GM19395 (cell line): ENCODE measurements at regions not wholly inside any gene's neighbourhood (a gene's known extent, or its start where the extent isn't known, plus 50 kb on each side); places are given as distances from the start of the nearest gene placed in this dataset.

Experiments used
- ATAC-seq: cut with Tn5 transposase; IDR thresholded peaks from one replicate; pipeline ENCODE4 v1.9.1; 2021; ENCODE audit warnings: mild to moderate bottlenecking, moderate library complexity; ENCODE audit not compliant: unreplicated experiment

DNA sequence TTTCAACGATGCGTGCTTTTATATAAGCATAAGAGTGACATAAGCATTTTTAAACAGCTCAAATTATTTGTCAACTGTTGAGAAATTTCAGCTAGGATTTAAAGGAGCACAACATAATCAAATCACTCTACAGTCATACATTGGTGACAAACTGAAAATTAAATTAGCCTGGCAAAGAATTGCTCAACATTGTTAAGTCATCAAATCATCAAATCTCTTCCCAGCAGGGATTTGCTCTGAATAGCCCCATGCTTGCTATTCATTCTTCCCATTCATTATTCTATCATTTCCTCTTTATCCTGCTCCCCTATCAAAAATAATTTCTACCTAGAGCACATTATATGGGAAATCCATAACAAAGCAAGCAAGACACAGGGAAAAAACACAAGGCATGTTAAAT is 198.7 kb upstream of the LUZP2 start:
- no peak for ATAC-seq

DNA sequence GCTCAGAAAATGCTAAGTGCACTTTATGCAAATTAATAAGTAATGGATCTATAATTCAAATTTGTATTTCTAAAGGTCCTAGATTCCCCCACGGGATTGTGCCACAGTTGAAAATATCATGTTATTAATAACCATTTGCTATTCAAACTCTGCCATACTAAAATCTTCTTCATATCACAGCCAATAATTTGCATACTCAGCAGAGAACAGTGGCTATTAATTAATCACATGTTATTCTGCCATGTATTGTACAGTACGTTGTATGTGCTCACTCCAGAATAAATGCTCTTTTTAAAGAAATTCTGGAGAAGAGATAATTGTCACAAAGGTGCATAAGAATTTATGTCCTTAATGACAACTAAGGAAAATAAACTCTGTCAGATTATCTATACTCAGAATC is 184.9 kb upstream of the LUZP2 start:
- ATAC-seq = no peak

GRCh38 chr11:24312464-24313238 is 184.2 kb upstream of the LUZP2 start:
- ATAC-seq = no peak

DNA sequence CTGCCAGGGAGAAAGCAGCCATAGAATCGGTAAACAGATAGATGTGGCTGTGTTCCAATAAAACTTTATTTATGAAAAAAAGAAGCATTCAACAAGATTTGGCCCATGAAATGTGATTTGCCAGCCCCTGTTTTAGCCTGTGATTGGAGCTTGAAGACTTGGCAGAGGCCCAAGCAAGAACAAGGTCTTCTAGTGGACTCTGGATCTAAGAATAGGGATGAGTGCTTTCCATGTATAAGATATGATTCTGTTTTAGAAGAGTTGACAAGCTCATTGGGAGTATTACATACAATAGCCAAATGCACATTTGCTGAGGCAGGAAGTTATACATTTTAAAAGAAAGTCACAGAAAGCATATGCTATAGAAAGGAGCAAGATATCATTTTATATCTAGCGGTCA is 175.6 kb upstream of the LUZP2 start:
- ATAC-seq = no peak

DNA sequence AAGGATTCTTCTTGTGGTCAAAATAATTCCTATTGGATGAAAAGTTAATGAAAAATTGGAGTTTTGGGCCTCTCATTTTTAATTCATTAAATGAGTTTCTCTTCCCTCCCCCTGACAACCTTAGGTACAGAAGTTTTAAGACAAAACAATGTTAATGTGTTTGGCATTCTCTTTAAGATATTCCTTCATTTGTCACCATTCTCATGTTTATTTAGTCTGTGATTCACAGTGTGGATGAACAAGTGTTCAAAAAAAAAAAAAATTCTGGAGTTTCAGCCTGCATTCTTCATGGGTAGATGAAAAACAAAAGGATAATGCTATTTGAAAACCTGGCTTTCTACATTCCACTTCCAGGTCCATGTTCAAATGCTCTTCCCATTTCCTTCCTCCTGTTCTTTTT is 172.6 kb upstream of the LUZP2 start:
- ATAC-seq = no peak

- ATAC-seq = no peak
These were observed 152.6 kb upstream of the LUZP2 start for GRCh38 chr11:24344222-24344621.

DNA sequence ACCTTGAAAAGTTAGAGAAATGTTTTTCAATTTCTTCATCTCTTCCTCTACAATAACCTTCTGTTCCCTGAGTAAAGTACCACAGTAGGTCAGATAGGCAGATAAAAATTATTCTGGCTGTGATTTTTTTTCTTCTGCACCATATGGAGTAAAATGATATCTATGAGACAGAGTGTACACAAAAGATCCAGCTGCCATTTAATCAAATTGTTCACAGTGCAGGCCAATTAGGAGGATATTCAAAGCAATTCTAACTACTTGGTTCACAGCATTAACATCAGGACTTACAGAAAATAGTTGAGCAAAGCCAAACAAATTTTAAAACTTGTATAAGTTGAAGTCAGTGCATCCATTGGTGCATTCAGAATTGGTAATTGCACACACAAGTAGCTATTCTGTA is 147.9 kb upstream of the LUZP2 start:
- no peak for ATAC-seq

- no peak for ATAC-seq
These were observed 145.7 kb upstream of the LUZP2 start for GRCh38 chr11:24351179-24351578.

GRCh38 chr11:24356501-24356900 is 140.4 kb upstream of the LUZP2 start:
- no peak for ATAC-seq

DNA sequence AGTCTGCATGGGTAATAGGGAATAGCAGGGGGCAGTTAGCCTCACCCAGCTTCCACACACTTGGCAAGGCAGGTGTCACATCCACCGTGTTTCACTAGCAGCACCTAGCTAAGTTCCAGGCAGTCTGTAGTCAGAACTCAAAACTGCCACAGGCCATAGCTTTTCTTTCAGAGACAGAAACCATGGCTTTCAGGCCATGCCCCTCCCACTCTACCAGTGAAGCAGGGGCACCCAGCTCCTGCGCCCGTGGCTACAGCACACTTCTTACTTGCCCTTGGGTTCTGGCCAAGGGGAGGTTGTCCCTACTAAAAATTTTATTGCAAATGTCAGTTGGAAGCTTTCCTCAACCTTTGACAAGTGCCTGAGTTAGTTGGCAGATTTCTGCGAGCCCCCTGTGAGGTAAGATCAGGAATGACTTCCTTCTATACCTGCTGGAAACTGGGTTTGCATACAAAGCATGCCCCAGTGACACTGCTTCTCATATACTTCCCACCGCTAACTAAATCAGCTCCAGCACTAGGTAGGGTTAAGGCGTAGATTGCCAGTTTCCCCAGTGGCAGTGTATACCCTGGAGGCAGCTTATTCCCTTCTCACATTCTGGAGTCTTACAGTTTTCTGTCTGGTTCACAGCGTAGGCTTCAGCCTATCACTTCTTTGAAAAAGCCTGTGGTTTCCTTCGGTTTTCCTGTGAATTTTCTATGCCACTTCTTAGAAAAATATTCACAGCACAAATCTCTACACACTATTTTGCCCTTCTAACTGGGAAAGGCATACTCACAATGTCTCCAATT is 139.0 kb upstream of the LUZP2 start:
- ATAC-seq = no peak

- no peak for ATAC-seq
These were observed 124.4 kb upstream of the LUZP2 start for GRCh38 chr11:24372491-24372890.

GRCh38 chr11:24373516-24373915 is 123.3 kb upstream of the LUZP2 start:
- no peak for ATAC-seq

DNA sequence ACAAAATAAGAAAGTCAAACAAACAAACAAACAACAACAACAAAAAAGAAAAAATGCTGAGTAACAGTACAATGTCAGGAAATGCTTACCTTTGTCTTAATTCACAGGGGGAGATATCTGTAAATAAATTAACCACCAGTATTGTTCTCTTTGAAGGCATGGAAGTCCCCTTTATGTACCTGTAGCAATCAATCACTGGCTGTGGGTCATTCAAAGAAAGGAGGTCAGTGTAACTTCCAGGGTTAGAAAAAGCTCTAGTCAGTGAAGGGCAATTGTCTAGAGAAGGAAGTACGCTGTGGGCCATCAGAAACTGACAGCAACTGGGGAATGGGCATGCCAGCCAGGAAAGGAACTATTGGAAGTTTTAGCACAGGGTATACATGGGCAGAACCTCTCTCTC is 121.5 kb upstream of the LUZP2 start:
- no peak for ATAC-seq

DNA sequence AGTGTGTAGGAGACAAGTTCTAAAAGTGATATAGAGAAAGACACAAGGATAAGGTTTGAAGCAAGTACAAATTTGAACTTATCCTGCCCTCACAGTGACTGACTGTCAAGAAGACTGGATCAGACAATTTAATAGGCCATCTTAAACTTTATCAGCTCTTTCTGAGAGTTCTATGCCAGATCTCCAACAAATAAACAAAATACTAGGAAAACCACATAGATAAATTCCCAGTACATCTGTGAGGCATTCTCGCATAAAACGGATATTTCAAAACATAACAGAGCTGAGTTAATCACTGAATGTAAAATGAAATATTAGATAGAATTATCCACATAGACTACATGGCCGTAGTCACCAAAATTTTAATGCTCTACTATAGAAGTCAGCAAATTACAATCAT is 120.9 kb upstream of the LUZP2 start:
- ATAC-seq = no peak

DNA sequence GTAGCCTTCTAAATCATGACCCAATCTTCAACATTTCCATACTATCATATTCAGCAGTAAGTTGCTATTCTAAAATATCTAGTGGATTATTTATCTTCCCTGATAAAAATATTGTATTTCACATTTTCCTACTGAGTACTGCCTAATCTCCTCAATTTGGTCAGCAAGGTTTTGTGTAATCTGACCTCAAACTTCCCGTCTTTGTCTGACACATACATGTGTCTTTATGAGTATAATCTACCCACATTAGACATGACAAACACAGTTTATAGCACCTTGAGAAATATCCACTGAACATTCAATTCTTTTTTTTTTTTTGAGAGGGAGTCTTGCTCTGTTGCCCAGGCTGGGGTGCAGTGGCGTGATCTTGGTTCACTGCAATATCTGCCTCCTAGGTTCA is 113.7 kb upstream of the LUZP2 start:
- ATAC-seq = no peak

- ATAC-seq = no peak
These were observed 112.6 kb upstream of the LUZP2 start for GRCh38 chr11:24384240-24384639.

DNA sequence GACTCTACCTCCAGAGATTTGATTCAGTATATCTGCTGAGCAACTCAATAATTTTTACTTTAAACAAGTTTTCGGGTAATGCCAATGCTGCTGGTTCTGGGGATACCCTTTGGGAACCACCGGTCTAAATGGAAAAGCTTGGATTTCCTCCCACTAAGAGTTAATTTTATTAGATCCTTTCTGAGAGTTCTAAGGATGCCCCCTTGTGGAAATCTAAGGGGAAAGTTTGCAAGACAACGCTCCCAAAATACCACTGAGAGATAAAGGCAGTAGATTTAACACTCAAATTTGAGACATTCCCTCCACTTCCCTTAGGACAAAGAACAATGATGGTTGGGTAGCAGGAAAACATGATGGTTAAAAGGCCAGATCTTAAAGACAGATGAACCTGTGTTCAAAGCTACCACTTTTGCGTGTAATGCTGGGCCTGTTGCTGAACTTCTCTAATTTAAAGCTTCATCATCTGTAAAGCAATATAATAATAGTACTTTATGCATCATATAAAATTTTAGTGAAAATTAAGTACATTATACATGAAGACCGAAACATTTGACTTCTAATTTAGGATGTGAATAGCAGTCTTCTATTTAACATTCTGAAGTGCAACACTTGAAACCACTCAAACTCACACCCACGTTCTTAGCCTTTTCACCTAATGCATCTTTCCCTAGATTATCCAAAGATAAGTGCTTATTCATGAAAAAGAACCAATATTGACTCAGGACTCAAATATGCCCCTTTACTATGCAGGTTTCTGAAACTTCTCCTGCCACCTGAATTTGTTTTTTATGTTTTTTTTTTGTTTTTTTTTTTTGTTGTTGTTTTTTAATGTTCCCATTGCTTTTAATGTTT is 110.1 kb upstream of the LUZP2 start:
- ATAC-seq = no peak

- ATAC-seq = no peak
These were observed 107.3 kb upstream of the LUZP2 start for GRCh38 chr11:24389575-24389974.

GRCh38 chr11:24390016-24390415 is 106.8 kb upstream of the LUZP2 start:
- no peak for ATAC-seq

DNA sequence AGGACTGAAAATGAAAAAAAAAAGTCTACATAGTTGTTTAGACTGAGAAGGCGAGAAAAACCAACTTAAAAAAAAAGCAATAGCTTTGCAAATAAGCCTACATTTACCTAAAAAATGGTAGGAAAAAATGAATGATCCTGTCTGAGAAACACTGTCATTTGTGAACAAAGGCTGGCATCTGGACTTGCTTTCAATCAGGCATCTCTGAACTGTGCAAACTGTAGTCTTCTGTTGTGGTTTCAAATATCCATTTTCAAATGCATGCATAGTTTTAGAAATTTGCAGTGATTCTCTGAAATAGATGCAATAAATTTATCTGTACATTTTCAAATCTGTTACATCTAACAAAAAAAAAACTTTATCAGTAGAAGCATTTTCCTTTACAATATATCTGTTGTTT is 106.1 kb upstream of the LUZP2 start:
- no peak for ATAC-seq

- no peak for ATAC-seq
These were observed 105.7 kb upstream of the LUZP2 start for GRCh38 chr11:24391167-24391566.
